GM19463 (cell line): ENCODE measurements at regions not wholly inside any gene's neighbourhood (a gene's known extent, or its start where the extent isn't known, plus 50 kb on each side); places are given as distances from the start of the nearest gene placed in this dataset.
"Not testable (repeated sequence)": the region's sequence is repeated elsewhere in the genome, so short reads cannot be mapped to it uniquely, and the experiment has no call there.

Experiments used
- ATAC-seq: cut with Tn5 transposase; IDR thresholded peaks from one replicate; pipeline ENCODE4 v1.9.1; 2021; ENCODE audit warnings: mild to moderate bottlenecking, moderate library complexity; ENCODE audit not compliant: unreplicated experiment

- ATAC-seq = no peak
Measured at GRCh38 chr12:42932936-42933335, 343.4 kb upstream of the PRICKLE1 start.

- ATAC-seq = no peak
Measured at GRCh38 chr12:42926232-42926631, 336.7 kb upstream of the PRICKLE1 start.

GRCh38 chr12:42924482-42924881 is 334.9 kb upstream of the PRICKLE1 start:
- no peak for ATAC-seq

GRCh38 chr12:42923583-42923982 is 334.0 kb upstream of the PRICKLE1 start:
- no peak for ATAC-seq

- ATAC-seq = no peak
Measured at GRCh38 chr12:42923156-42923555, 333.6 kb upstream of the PRICKLE1 start.

- ATAC-seq = no peak
Measured at GRCh38 chr12:42922505-42922850, 332.9 kb upstream of the PRICKLE1 start.

GRCh38 chr12:42921741-42922504 is 332.4 kb upstream of the PRICKLE1 start:
- no peak for ATAC-seq

GRCh38 chr12:42919691-42920090 is 330.1 kb upstream of the PRICKLE1 start:
- no peak for ATAC-seq

GRCh38 chr12:42918443-42918842 is 328.9 kb upstream of the PRICKLE1 start:
- no peak for ATAC-seq

GRCh38 chr12:42916143-42916542 is 326.6 kb upstream of the PRICKLE1 start:
- ATAC-seq = no peak

GRCh38 chr12:42915426-42915825 is 325.9 kb upstream of the PRICKLE1 start:
- no peak for ATAC-seq

GRCh38 chr12:42912367-42912766 is 322.8 kb upstream of the PRICKLE1 start:
- no peak for ATAC-seq

- ATAC-seq = no peak
Measured at GRCh38 chr12:42910656-42911055, 321.1 kb upstream of the PRICKLE1 start.

- no peak for ATAC-seq
Measured at GRCh38 chr12:42908712-42909111, 319.2 kb upstream of the PRICKLE1 start.

GRCh38 chr12:42906801-42907200 is 317.3 kb upstream of the PRICKLE1 start:
- ATAC-seq = not testable (repeated sequence)

- no peak for ATAC-seq
Measured at GRCh38 chr12:42905419-42905705, 315.8 kb upstream of the PRICKLE1 start.

GRCh38 chr12:42904683-42905418 is 315.3 kb upstream of the PRICKLE1 start:
- ATAC-seq = no peak

- no peak for ATAC-seq
Measured at GRCh38 chr12:42903736-42904135, 314.2 kb upstream of the PRICKLE1 start.

- no peak for ATAC-seq
Measured at GRCh38 chr12:42902001-42902400, 312.5 kb upstream of the PRICKLE1 start.

GRCh38 chr12:42893803-42894202 is 304.3 kb upstream of the PRICKLE1 start:
- no peak for ATAC-seq

- no peak for ATAC-seq
Measured at GRCh38 chr12:42892702-42893551, 303.4 kb upstream of the PRICKLE1 start.

- no peak for ATAC-seq
Measured at GRCh38 chr12:42887657-42888056, 298.1 kb upstream of the PRICKLE1 start.
